Caco-2 (cell line): ENCODE measurements at regions not wholly inside any gene's neighbourhood (a gene's known extent, or its start where the extent isn't known, plus 50 kb on each side); places are given as distances from the start of the nearest gene placed in this dataset.

Experiments
- BruUV-seq: library from RNA; stranded (reverse); fragments of 400-500 nt; replicated peaks from 2 replicates; lab custom pipeline; 2021; lab: Mats Ljungman, UMichigan
- CTCF ChIA-PET: fragments of 300-600 bp; sonication (Branson Sonifier 250); formaldehyde crosslinking; loops from one replicate; lab custom pipeline; 2022; ENCODE audit warnings: antibody characterized with exemption; lab: Charles Lee
- POLR2A ChIA-PET: fragments of 300-600 bp; sonication (Branson Sonifier 250); formaldehyde crosslinking; loops from one replicate; lab custom pipeline; 2022; ENCODE audit warnings: antibody characterized with exemption; lab: Charles Lee
- DNase-seq, 2 experiments: peaks; one replicate each; pipeline versions ENCODE4 v3.0.0 to v3.0.0-alpha.2; 2020 to 2022
- H3K27me3 ChIP-seq: replicated peaks from 2 replicates; pipeline ENCODE4 v1.6.0; 2011; ENCODE audit warnings: low read length; ENCODE audit not compliant: control insufficient read depth, insufficient read depth
- H3K36me3 ChIP-seq: 2 replicates; pipeline ENCODE4 v1.5.1; 2011; ENCODE audit warnings: low read length; ENCODE audit not compliant: control insufficient read depth, insufficient read depth
- H3K4me1 ChIP-seq: fragments of 250-450 bp; sonication (Bioruptor Pico); 2 replicates; pipeline ENCODE4 v1.5.1; 2020; ENCODE audit warnings: mild to moderate bottlenecking
- H3K4me3 ChIP-seq: 2 replicates; pipeline ENCODE4 v1.5.1; 2011; ENCODE audit warnings: low read depth, mild to moderate bottlenecking, control low read depth, low read length
- H3K9me3 ChIP-seq: fragments of 250-450 bp; sonication (Bioruptor Pico); 2 replicates; pipeline ENCODE4 v1.5.1; 2020; ENCODE audit warnings: mild to moderate bottlenecking, moderate library complexity
- H3K27ac Mint-ChIP-seq: one replicate; pipeline ENCODE4 v1.8.0; 2022; ENCODE audit warnings: mixed read lengths; ENCODE audit not compliant: unreplicated experiment
- H3K27me3 Mint-ChIP-seq: one replicate; pipeline ENCODE4 v1.8.0; 2022; ENCODE audit warnings: mixed read lengths; ENCODE audit not compliant: insufficient read depth, unreplicated experiment
- H3K36me3 Mint-ChIP-seq: one replicate; pipeline ENCODE4 v1.8.0; 2022; ENCODE audit warnings: mild to moderate bottlenecking, mixed read lengths; ENCODE audit not compliant: insufficient read depth, unreplicated experiment
- H3K4me1 Mint-ChIP-seq: one replicate; pipeline ENCODE4 v1.8.0; 2022; ENCODE audit warnings: low read depth, mixed read lengths; ENCODE audit not compliant: unreplicated experiment
- H3K4me3 Mint-ChIP-seq: one replicate; pipeline ENCODE4 v1.8.0; 2022; ENCODE audit warnings: mild to moderate bottlenecking, moderate library complexity, mixed read lengths; ENCODE audit not compliant: unreplicated experiment
- H3K9me3 Mint-ChIP-seq: one replicate; pipeline ENCODE4 v1.8.0; 2022; ENCODE audit warnings: mixed read lengths; ENCODE audit not compliant: unreplicated experiment
- intact Hi-C: fragments of 100-400 bp; cut with micrococcal nuclease; formaldehyde crosslinking; loops from one replicate; pipeline ENCODE4 v1.10.0; 2022; ENCODE audit not compliant: unreplicated experiment
- TF ChIP-seq, protein P1 (sequence below), 2 experiments: fragments of 200-600 bp in 1 of 2; IDR thresholded peaks; 1 replicate in 1 of 2; 2 replicates in 1 of 2; pipeline versions ENCODE4 v1.5.1 to v1.8.0; 2011 to 2022; ENCODE audit warnings: antibody characterized with exemption in 1 of 2, control low read depth in 1 of 2, inconsistent platforms in 1 of 2, low read depth in 1 of 2, low read length in 1 of 2, mild to moderate bottlenecking in 1 of 2, moderate library complexity in 1 of 2; ENCODE audit not compliant: insufficient read depth in 1 of 2, severe bottlenecking in 1 of 2, unreplicated experiment in 1 of 2

DNA sequence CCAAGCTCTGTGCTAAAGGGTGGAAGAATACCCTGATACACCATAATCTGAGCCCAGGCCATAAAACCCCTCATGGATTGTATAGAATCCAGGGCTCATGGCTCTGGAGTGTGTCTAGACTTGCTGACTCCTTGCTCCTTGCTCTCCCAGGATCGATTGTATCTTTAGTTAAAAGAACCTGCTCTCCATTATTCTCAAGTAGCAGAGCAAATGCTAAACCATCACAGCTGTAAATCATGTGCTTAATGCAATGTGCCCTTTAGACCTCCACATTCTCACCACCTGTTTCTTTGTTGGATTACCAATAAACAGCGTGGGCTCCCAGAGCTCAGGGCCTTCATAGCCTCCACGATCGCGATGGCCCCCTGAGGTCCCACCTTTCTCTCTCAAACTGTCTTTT lies 411.6 kb upstream of the FBXO33 start:
- no peaks in the 10 kb centered on the region for H3K9me3 Mint-ChIP-seq
- H3K27me3 Mint-ChIP-seq: peaks cover 4% of the 10 kb centered on the region
- BruUV-seq: no TSS peak
- Histone ChIP-seq H3K9me3 (no peaks in the 10 kb centered on the region), H3K4me1 (no peaks in the 10 kb centered on the region), H3K27me3 (no peaks in the 10 kb centered on the region), H3K4me3 (no peak overlapping the region), H3K36me3 (no peaks in the 10 kb centered on the region)
- TF ChIP-seq, protein P1, sequence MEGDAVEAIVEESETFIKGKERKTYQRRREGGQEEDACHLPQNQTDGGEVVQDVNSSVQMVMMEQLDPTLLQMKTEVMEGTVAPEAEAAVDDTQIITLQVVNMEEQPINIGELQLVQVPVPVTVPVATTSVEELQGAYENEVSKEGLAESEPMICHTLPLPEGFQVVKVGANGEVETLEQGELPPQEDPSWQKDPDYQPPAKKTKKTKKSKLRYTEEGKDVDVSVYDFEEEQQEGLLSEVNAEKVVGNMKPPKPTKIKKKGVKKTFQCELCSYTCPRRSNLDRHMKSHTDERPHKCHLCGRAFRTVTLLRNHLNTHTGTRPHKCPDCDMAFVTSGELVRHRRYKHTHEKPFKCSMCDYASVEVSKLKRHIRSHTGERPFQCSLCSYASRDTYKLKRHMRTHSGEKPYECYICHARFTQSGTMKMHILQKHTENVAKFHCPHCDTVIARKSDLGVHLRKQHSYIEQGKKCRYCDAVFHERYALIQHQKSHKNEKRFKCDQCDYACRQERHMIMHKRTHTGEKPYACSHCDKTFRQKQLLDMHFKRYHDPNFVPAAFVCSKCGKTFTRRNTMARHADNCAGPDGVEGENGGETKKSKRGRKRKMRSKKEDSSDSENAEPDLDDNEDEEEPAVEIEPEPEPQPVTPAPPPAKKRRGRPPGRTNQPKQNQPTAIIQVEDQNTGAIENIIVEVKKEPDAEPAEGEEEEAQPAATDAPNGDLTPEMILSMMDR (IDR thresholded peaks at IDR 0.05; ENCODE audit: insufficient read depth in 1 of 2, low read depth in 1 of 2, low read length in 1 of 2, severe bottlenecking in 1 of 2, unreplicated experiment in 1 of 2): no peak
- no peak for DNase-seq
- intact Hi-C loops: no loop called here
- CTCF ChIA-PET: no interaction called here
- no peak overlapping the region for H3K4me3 Mint-ChIP-seq
- peaks cover 5% of the 10 kb centered on the region for H3K4me1 Mint-ChIP-seq
- H3K36me3 Mint-ChIP-seq: no peaks in the 10 kb centered on the region
- H3K27ac Mint-ChIP-seq: peak overlapping the region; percentile 45
- POLR2A ChIA-PET: no interaction called here

DNA sequence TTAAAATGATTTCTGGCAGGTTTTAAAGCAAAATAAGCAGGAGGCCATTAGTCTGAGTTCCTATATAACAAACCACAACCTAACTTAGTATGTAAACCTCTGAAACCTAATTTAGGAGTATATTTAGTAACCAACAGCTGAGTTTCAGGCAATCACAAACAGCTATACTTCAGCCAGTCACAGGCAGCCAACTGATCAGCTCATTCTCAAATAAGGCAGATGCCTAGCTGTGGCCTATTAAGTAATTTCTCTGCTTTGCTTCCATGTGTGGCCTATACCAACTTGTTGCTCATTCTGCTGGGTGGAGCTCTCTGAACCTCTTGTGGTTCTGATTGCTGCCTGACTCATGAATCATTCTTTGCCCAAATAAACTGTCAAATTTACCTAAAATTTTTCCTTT lies 408.9 kb upstream of the FBXO33 start:
- POLR2A ChIA-PET: no interaction called here
- no peaks in the 10 kb centered on the region for H3K36me3 Mint-ChIP-seq
- H3K27me3 Mint-ChIP-seq: peaks cover 4% of the 10 kb centered on the region
- TF ChIP-seq, protein P1 (IDR thresholded peaks at IDR 0.05; ENCODE audit: insufficient read depth in 1 of 2, low read depth in 1 of 2, low read length in 1 of 2, severe bottlenecking in 1 of 2, unreplicated experiment in 1 of 2): no peak
- no peaks in the 10 kb centered on the region for H3K9me3 Mint-ChIP-seq
- Histone ChIP-seq H3K27me3 (no peaks in the 10 kb centered on the region), H3K36me3 (no peaks in the 10 kb centered on the region), H3K4me3 (no peak overlapping the region), H3K9me3 (no peaks in the 10 kb centered on the region), H3K4me1 (no peaks in the 10 kb centered on the region)
- CTCF ChIA-PET: no interaction called here
- no TSS peak for BruUV-seq
- peaks cover 5% of the 10 kb centered on the region for H3K4me1 Mint-ChIP-seq
- no peak overlapping the region for H3K27ac Mint-ChIP-seq
- H3K4me3 Mint-ChIP-seq: no peak overlapping the region
- intact Hi-C loops: no loop called here
- DNase-seq: no peak

DNA sequence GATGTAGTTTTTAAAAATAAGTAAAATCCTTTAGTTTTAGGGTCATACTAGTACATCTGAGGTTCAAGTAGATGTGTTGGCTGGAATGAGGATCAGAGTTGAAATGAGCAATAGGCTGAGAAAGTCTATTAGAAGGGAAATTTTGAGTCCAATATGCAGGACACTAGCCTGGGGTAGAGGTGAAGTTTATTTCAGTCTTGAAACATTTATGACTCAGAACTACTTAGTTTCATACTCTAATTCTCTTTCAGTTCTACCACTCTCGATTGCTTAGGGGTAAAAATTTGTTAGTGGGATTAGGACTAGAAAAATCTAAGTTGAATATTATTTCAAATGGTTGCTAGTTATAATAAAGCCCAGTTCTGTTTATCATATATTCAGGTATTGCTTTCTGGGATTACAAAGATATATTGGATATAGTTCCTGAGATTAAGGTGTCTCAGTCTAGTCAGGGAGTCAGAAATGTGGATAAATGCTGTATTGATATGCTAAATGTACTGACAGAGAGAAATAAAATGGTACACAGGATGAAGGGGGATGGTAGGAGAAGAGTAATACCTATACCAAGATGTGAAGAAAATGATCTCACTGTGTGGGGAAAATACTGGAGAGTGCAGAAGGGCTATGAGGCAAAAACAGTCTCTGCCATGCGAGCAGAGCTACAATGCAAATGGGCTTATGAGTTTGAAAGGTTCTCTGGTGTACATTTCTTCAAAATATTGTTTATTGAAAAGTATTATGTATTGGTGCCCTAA lies 395.8 kb upstream of the FBXO33 start:
- Histone ChIP-seq H3K36me3 (no peaks in the 10 kb centered on the region), H3K4me1 (no peaks in the 10 kb centered on the region), H3K9me3 (no peaks in the 10 kb centered on the region), H3K27me3 (no peaks in the 10 kb centered on the region), H3K4me3 (no peak overlapping the region)
- intact Hi-C loops: no loop called here
- ChIA-PET CTCF (no interaction called here), POLR2A (no interaction called here)
- no peaks in the 10 kb centered on the region for H3K9me3 Mint-ChIP-seq
- H3K27ac Mint-ChIP-seq: no peak overlapping the region
- TF ChIP-seq, protein P1 (IDR thresholded peaks at IDR 0.05; ENCODE audit: insufficient read depth in 1 of 2, low read depth in 1 of 2, low read length in 1 of 2, severe bottlenecking in 1 of 2, unreplicated experiment in 1 of 2): no peak
- DNase-seq: no peak
- no TSS peak for BruUV-seq
- H3K36me3 Mint-ChIP-seq: no peaks in the 10 kb centered on the region
- no peak overlapping the region for H3K4me3 Mint-ChIP-seq
- H3K27me3 Mint-ChIP-seq: peaks cover 2% of the 10 kb centered on the region
- H3K4me1 Mint-ChIP-seq: no peaks in the 10 kb centered on the region
